ENCODE measurements at regions not wholly inside any gene's neighbourhood (a gene's known extent, or its start where the extent isn't known, plus 50 kb on each side); places are given as distances from the start of the nearest gene placed in this dataset.

- no peak for DNase-seq (ENCODE audit: low spot score)
- Mint-ChIP-seq H3K27me3 (ENCODE audit: low read depth) (peaks cover 30% of the 10 kb centered on the region), H3K4me3 (no peak overlapping the region)
Observed at GRCh38 chr10:113967126-113967525, 76.5 kb upstream of the ADRB1 start.

GRCh38 chr10:113970641-113971040, 73.0 kb upstream of the ADRB1 start:
- H3K4me1 Mint-ChIP-seq (ENCODE audit: low read depth) = peaks cover 5% of the 10 kb centered on the region
- no peak overlapping the region for H3K4me3 Mint-ChIP-seq
- peaks cover 20% of the 10 kb centered on the region for H3K9me3 Mint-ChIP-seq
- peaks cover 45% of the 10 kb centered on the region for H3K27me3 Mint-ChIP-seq (ENCODE audit: low read depth)
- H3K27ac Mint-ChIP-seq = no peak overlapping the region
- H3K36me3 Mint-ChIP-seq (ENCODE audit: low read depth) = peaks cover 3% of the 10 kb centered on the region
- no peak for DNase-seq (ENCODE audit: low spot score)

More at GRCh38 chr10:113967126-113967525, 76.5 kb upstream of the ADRB1 start:
- Mint-ChIP-seq H3K27ac (no peak overlapping the region), H3K9me3 (peaks cover 20% of the 10 kb centered on the region), H3K36me3 (ENCODE audit: low read depth) (peaks cover 3% of the 10 kb centered on the region), H3K4me1 (ENCODE audit: low read depth) (peaks cover 15% of the 10 kb centered on the region)

- Mint-ChIP-seq H3K27me3 (ENCODE audit: low read depth) (peaks cover 53% of the 10 kb centered on the region), H3K4me3 (no peak overlapping the region), H3K27ac (no peak overlapping the region), H3K36me3 (ENCODE audit: low read depth) (peaks cover 3% of the 10 kb centered on the region), H3K9me3 (peaks cover 20% of the 10 kb centered on the region), H3K4me1 (ENCODE audit: low read depth) (peaks cover 5% of the 10 kb centered on the region)
- DNase-seq (ENCODE audit: low spot score) = no peak
Observed at GRCh38 chr10:113971349-113971973, 72.2 kb upstream of the ADRB1 start.

GRCh38 chr10:113977174-113977573, 66.5 kb upstream of the ADRB1 start:
- H3K27ac Mint-ChIP-seq = no peak overlapping the region
- H3K9me3 Mint-ChIP-seq = no peaks in the 10 kb centered on the region
- H3K4me1 Mint-ChIP-seq (ENCODE audit: low read depth) = no peaks in the 10 kb centered on the region
- H3K4me3 Mint-ChIP-seq = no peak overlapping the region
- no peak for DNase-seq (ENCODE audit: low spot score)
- H3K27me3 Mint-ChIP-seq (ENCODE audit: low read depth) = peaks cover 58% of the 10 kb centered on the region
- peaks cover 5% of the 10 kb centered on the region for H3K36me3 Mint-ChIP-seq (ENCODE audit: low read depth)

GRCh38 chr10:113978802-113979201, 64.9 kb upstream of the ADRB1 start:
- no peak overlapping the region for H3K27ac Mint-ChIP-seq
- no peak overlapping the region for H3K4me3 Mint-ChIP-seq
- peaks cover 6% of the 10 kb centered on the region for H3K4me1 Mint-ChIP-seq (ENCODE audit: low read depth)
- peaks cover 3% of the 10 kb centered on the region for H3K36me3 Mint-ChIP-seq (ENCODE audit: low read depth)
- no peak for DNase-seq (ENCODE audit: low spot score)
- H3K27me3 Mint-ChIP-seq (ENCODE audit: low read depth) = peaks cover 49% of the 10 kb centered on the region
- no peaks in the 10 kb centered on the region for H3K9me3 Mint-ChIP-seq

GRCh38 chr10:113979409-113979808, 64.3 kb upstream of the ADRB1 start:
- Mint-ChIP-seq H3K4me3 (no peak overlapping the region), H3K27ac (no peak overlapping the region), H3K4me1 (ENCODE audit: low read depth) (peaks cover 7% of the 10 kb centered on the region), H3K27me3 (ENCODE audit: low read depth) (peaks cover 50% of the 10 kb centered on the region), H3K9me3 (no peaks in the 10 kb centered on the region), H3K36me3 (ENCODE audit: low read depth) (peaks cover 3% of the 10 kb centered on the region)
- no peak for DNase-seq (ENCODE audit: low spot score)

GRCh38 chr10:113980408-113981087, 63.1 kb upstream of the ADRB1 start:
- H3K4me3 Mint-ChIP-seq = no peak overlapping the region
- H3K27ac Mint-ChIP-seq = no peak overlapping the region
- peaks cover 3% of the 10 kb centered on the region for H3K36me3 Mint-ChIP-seq (ENCODE audit: low read depth)
- peaks cover 7% of the 10 kb centered on the region for H3K4me1 Mint-ChIP-seq (ENCODE audit: low read depth)
- peaks cover 52% of the 10 kb centered on the region for H3K27me3 Mint-ChIP-seq (ENCODE audit: low read depth)
- DNase-seq (ENCODE audit: low spot score) = no peak
- H3K9me3 Mint-ChIP-seq = no peaks in the 10 kb centered on the region

GRCh38 chr10:113982296-113982695, 61.4 kb upstream of the ADRB1 start:
- Mint-ChIP-seq H3K4me1 (ENCODE audit: low read depth) (peaks cover 7% of the 10 kb centered on the region), H3K36me3 (ENCODE audit: low read depth) (peaks cover 3% of the 10 kb centered on the region), H3K27me3 (ENCODE audit: low read depth) (peaks cover 48% of the 10 kb centered on the region), H3K4me3 (no peak overlapping the region), H3K9me3 (peaks cover 6% of the 10 kb centered on the region), H3K27ac (no peak overlapping the region)
- DNase-seq (ENCODE audit: low spot score) = no peak

GRCh38 chr10:113982769-113983168, 60.9 kb upstream of the ADRB1 start:
- Mint-ChIP-seq H3K9me3 (peaks cover 10% of the 10 kb centered on the region), H3K4me3 (no peak overlapping the region), H3K27ac (no peak overlapping the region), H3K4me1 (ENCODE audit: low read depth) (peaks cover 9% of the 10 kb centered on the region), H3K27me3 (ENCODE audit: low read depth) (peaks cover 50% of the 10 kb centered on the region), H3K36me3 (ENCODE audit: low read depth) (peaks cover 3% of the 10 kb centered on the region)
- no peak for DNase-seq (ENCODE audit: low spot score)

GRCh38 chr10:113983552-113983951, 60.1 kb upstream of the ADRB1 start:
- peaks cover 14% of the 10 kb centered on the region for H3K9me3 Mint-ChIP-seq
- H3K27me3 Mint-ChIP-seq (ENCODE audit: low read depth) = peaks cover 55% of the 10 kb centered on the region
- peak overlapping the region; percentile 64 for H3K4me3 Mint-ChIP-seq
- DNase-seq (ENCODE audit: low spot score) = no peak
- H3K27ac Mint-ChIP-seq = no peak overlapping the region
- peaks cover 3% of the 10 kb centered on the region for H3K36me3 Mint-ChIP-seq (ENCODE audit: low read depth)
- H3K4me1 Mint-ChIP-seq (ENCODE audit: low read depth) = peaks cover 11% of the 10 kb centered on the region

- peaks cover 11% of the 10 kb centered on the region for H3K4me1 Mint-ChIP-seq (ENCODE audit: low read depth)
- no peak overlapping the region for H3K4me3 Mint-ChIP-seq
- peaks cover 2% of the 10 kb centered on the region for H3K36me3 Mint-ChIP-seq (ENCODE audit: low read depth)
- DNase-seq (ENCODE audit: low spot score) = no peak
- peaks cover 14% of the 10 kb centered on the region for H3K9me3 Mint-ChIP-seq
- H3K27ac Mint-ChIP-seq = no peak overlapping the region
- H3K27me3 Mint-ChIP-seq (ENCODE audit: low read depth) = peaks cover 58% of the 10 kb centered on the region
Observed at GRCh38 chr10:113985297-113985844, 58.3 kb upstream of the ADRB1 start.

GRCh38 chr10:113986316-113986715, 57.4 kb upstream of the ADRB1 start:
- no peak for DNase-seq (ENCODE audit: low spot score)
- Mint-ChIP-seq H3K36me3 (ENCODE audit: low read depth) (no peaks in the 10 kb centered on the region), H3K4me3 (no peak overlapping the region), H3K27me3 (ENCODE audit: low read depth) (peaks cover 60% of the 10 kb centered on the region), H3K27ac (no peak overlapping the region), H3K9me3 (peaks cover 14% of the 10 kb centered on the region), H3K4me1 (ENCODE audit: low read depth) (peaks cover 12% of the 10 kb centered on the region)

GRCh38 chr10:113987156-113987555, 56.5 kb upstream of the ADRB1 start:
- no peaks in the 10 kb centered on the region for H3K36me3 Mint-ChIP-seq (ENCODE audit: low read depth)
- H3K27ac Mint-ChIP-seq = no peak overlapping the region
- DNase-seq (ENCODE audit: low spot score) = no peak
- H3K4me1 Mint-ChIP-seq (ENCODE audit: low read depth) = peaks cover 14% of the 10 kb centered on the region
- H3K27me3 Mint-ChIP-seq (ENCODE audit: low read depth) = peaks cover 68% of the 10 kb centered on the region
- no peak overlapping the region for H3K4me3 Mint-ChIP-seq
- H3K9me3 Mint-ChIP-seq = peaks cover 14% of the 10 kb centered on the region

GRCh38 chr10:113987805-113988204, 55.9 kb upstream of the ADRB1 start:
- Mint-ChIP-seq H3K4me3 (no peak overlapping the region), H3K4me1 (ENCODE audit: low read depth) (peaks cover 14% of the 10 kb centered on the region), H3K27me3 (ENCODE audit: low read depth) (peaks cover 72% of the 10 kb centered on the region), H3K9me3 (peaks cover 14% of the 10 kb centered on the region), H3K36me3 (ENCODE audit: low read depth) (no peaks in the 10 kb centered on the region), H3K27ac (no peak overlapping the region)
- no peak for DNase-seq (ENCODE audit: low spot score)
